PC-3 (cell line): ENCODE measurements at regions not wholly inside any gene's neighbourhood (a gene's known extent, or its start where the extent isn't known, plus 50 kb on each side); places are given as distances from the start of the nearest gene placed in this dataset.

Experiments
- CTCF ChIP-seq: fragments of 300-600 bp; sonication (generic); conservative IDR thresholded peaks from 2 replicates; pipeline ENCODE4 v1.5.1; 2017; ENCODE audit warnings: antibody characterized with exemption, low read depth, mild to moderate bottlenecking, low read length
- EZH2 ChIP-seq: fragments of 300-600 bp; sonication (generic); IDR thresholded peaks from one replicate; pipeline ENCODE4 v1.6.1; 2017; ENCODE audit warnings: antibody characterized with exemption, mild to moderate bottlenecking, low read length; ENCODE audit not compliant: unreplicated experiment

GRCh38 chr22:27400811-27401210, 400.7 kb downstream of the MN1 start:
- TF ChIP-seq CTCF (no peak), EZH2 (no peak)
